Ammon's horn (tissue), 1 donor: ENCODE measurements at regions not wholly inside any gene's neighbourhood (a gene's known extent, or its start where the extent isn't known, plus 50 kb on each side); places are given as distances from the start of the nearest gene placed in this dataset.
A peak's percentile ranks its signal among the peaks of the same experiment; 100 is the strongest.
"Not testable (repeated sequence)": the region's sequence is repeated elsewhere in the genome, so short reads cannot be mapped to it uniquely, and the experiment has no call there.

Experiments used
- DNase-seq: peaks from one replicate; pipeline ENCODE4 v3.0.0-alpha.2; 2016; ENCODE audit warnings: low spot score

DNA sequence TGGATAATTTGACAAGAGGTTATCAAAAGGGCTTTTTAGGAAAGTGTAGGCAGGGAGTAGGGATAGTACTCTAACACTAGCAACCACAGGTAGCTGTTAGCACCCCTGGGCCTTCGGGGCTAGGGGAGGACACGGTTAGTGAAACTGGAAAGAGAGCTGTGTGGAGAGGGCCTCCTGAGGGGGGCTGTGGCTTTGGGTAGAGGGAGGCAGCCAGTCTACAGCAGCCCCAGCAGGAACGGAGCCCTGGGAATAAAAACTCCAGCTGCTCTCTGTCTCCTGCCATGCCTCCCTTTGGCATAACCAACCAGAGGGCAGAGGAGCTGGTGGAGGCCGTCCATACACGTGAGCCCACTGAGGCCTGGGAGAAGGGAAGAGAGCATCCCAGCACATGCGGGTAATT, 223.2 kb downstream of the FOXD2 start:
- DNase-seq: no peak

DNA sequence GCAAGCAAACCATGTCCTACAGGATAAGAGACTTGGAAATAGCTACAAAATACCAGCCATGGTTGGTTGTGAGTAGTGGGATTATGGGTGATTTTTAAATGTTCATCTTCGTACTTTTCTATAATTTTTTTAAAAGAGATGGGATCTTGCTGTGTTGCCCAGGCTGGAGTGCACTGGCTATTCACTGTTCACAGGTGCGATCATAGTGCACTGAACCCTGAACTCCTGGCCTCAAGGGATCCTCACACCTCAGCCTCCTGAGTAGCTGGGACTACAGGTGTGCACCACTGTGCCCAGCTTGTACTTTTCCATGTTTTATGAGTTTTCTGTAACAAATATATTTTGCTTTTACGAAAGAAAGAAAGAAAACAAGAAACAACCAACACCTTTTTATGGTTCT, 224.2 kb downstream of the FOXD2 start:
- no peak for DNase-seq

GRCh38 chr1:47663286-47663685, 225.4 kb downstream of the FOXD2 start:
- no peak for DNase-seq

GRCh38 chr1:47664356-47664755, 226.5 kb downstream of the FOXD2 start:
- no peak for DNase-seq

DNA sequence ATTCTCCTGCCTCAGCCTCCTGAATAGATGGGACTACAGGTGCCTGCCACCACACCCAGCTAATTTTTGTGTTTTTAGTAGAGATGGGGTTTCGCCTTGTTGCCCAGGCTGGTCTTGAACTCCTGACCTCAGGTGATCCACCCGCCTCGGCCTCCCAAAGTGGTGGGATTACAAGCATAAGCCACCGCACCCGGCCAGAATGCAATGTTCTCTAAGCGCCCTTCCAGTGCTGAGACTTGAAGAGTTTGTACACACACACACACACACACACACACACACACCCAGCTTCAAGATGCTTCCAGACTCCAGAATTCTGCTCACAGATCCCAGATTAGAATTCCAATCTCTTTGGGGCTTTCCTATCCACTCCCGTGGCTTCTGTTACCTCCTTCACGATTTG, 227.1 kb downstream of the FOXD2 start:
- not testable (repeated sequence) for DNase-seq

DNA sequence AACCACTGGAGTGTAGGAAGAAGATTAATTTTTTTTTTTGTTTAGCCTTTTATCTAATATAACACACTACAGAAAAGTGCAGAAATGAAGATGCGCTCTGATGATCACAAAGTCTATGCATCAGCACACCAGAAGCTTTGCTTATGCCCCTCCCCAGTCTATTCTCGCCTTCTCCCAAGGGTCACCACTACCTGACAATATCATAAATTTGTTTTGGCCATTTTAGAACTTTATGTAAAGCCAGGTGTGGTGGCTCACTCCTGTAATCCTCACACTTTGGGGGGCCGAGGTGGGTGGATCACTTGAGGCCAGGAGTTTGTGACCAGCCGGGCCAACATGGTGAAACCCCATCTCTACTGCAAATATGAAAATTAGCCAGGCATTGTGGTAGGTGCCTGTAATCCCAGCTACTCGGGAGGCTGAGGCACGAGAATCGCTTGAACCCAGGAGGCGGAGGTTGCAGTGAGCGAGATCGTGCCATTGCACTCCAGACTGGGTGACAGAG, 231.3 kb downstream of the FOXD2 start:
- no peak for DNase-seq

DNA sequence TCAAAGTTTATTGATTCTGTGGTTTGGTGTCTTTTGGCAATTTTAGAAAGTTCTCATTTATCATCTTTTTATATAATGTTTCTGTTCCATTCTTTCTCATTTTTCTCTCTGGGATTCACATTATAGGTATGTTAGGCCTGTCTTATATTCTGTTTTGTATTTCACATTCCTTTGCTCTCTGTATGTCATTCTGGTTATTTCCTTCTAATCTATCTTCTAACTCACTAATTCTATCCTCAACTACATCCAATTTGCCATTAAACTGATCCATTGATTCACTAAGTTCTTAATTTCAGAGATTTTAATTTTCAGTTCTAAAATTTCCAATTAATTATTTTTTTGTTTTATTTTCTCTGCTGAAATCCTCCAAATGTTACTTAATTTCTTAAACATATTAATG, 234.8 kb downstream of the FOXD2 start:
- no peak for DNase-seq

- DNase-seq: no peak
Observed at GRCh38 chr1:47674189-47674588, 236.3 kb downstream of the FOXD2 start.

- no peak for DNase-seq
Observed at GRCh38 chr1:47675047-47675675, 237.3 kb downstream of the FOXD2 start.

DNA sequence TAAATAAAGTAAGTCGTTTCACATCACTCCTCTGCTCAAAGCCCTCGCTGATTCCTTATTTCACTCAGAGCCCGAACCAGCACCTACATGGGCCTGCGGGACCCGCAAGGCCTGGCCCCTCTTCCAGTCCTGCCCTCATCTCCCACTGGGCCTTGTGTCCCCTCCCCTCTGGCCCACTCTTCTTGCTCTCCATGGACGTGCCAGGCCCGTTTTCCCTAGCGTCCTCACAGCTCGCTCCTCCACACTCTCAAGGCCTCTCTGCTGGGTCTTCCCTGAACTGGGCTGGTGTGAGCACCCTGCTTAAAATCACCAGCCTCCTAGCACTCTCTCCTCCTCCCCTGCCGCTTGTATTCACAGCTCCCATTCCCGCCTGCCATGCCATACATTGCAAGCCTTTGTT, 237.9 kb downstream of the FOXD2 start:
- DNase-seq: no peak

DNA sequence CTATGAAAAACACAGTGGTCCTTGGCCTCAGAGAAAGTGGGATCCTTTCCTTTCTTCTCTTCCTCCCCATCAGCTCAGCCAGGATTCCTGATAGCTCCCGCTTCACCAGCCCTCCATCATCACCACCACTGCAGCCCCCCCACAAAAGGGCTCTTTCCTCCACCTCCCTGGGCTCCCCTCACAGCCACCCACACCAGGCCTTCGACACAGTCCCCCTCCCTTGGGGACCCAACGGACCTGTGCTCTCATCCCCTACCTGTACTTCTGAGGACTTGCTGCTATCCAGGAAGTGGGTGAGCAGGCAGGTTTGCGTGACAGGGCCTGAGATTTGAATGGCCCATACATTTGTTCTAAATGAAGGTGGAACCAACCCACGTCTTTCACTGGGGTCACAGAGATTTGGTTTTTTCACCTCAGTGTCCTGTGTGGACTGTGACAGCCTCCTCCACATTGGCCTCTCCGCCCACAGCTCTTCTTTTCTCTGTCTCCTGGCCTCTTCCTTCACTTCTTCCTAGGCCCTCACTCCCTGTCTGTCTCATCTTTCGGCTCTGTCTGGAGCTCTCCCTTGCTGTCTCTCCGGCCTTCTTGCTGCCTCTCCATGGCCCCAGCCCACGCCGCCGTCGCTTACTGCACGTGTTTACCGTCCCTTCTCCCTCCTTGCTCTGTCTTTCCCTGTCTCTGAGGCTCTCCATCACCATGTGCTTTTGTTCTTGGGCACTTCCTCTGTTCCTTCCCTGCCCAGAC, 238.6 kb downstream of the FOXD2 start:
- no peak for DNase-seq

GRCh38 chr1:47677241-47677940, 239.5 kb downstream of the FOXD2 start:
- no peak for DNase-seq

DNA sequence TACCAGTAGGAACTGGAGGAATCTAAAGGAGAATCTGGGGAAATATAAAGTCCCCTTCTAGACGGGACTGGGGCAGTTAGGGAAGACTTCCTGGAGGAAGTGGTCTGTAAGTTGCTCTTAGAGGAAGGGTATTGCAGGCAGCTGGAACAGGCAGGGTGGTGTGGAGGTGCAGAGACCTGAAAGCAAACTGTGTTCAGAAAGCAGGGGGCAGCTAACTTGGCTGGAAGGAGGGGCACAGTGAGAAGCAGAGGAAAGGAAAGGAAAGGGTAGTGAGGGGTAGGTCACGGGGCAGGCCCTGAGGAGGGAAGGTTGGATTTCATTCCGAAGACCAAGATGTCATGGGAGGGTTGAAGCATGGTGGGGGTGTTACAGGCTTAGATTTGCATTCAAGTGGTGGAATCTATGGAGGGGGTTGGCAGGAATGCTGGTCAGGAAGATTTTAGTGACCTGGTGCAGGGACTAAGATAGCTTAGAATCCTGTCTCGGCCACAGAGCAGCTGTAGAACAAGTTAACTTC, 240.7 kb downstream of the FOXD2 start:
- DNase-seq: no peak

DNA sequence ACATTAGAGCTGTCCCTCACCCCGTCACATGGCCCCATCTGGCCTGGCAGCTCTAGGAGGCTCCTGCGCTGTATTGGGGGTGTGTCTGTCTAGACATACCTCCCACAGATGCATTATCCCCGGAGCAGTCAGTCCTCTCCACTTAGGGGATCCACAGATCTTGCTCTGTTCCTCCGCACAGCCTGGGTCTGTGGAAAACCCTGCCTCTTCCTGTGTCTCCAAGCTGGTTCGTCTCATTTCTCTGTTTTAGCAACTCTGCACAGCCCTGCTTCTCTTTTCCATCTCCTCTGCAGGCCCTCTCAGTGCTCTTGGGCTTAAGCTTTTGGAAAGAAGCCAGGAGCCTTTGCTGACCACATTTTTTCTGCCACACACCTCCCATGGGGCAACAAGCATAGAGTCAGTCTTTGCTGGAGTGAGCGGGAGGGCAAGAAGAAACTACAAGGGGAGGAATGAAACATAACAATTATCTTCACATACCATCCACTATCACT, 241.5 kb downstream of the FOXD2 start:
- peak; percentile 46 for DNase-seq

GRCh38 chr1:47679826-47680225, 242.0 kb downstream of the FOXD2 start:
- no peak for DNase-seq

DNA sequence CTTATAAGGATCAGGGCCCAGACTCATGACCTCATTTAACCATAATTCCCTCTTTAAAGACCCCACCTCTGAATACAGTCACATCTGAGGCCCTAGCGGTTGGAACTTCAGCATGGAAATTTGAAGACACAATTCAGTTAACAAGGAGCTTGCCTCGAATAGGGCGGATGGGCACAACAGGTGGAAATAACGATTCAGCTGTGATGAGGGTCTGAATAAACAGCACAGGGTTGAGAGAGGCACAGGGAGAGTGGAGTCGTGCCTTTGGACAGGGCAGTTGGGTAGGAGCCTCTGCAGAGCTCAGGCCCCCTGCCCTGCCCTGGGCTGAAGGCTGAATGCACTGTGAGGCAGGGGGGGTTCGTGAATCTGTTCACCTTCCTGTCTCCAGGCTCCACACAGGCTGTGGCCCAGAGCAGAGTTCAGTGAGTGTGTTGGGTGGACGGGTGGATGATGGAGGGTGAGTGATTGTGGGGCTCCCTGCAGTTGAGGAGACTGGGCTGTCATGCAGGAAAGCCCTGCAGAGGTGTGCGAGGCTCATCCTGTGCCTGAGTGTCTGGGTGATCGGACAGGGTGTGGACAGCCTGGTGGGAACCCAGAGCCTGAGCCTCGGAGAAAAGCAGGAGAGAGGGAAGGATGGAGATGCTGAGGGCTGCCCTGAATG, 243.1 kb downstream of the FOXD2 start:
- no peak for DNase-seq

GRCh38 chr1:47681735-47682134, 243.9 kb downstream of the FOXD2 start:
- DNase-seq: no peak

DNA sequence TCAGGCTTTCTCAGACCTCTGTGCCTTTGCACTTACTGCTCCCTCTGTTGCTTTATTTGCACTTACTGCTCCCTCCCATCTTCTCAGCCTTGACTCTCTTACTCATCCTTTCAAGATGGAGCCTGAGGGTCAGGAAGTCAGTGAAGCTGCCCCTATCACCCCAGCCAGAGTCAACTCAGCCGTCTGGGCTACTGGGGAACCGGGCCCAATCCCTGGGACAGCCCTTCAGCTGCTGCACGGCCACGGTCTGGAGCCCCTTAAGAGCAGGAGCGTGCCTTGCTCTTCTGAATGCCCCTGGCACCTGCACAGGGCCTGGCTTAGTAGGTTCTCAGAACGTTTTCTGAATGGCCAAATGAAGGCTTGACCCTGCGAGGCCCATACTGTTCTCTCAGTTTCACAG, 244.4 kb downstream of the FOXD2 start:
- no peak for DNase-seq

- no peak for DNase-seq
Observed at GRCh38 chr1:47682786-47683350, 245.0 kb downstream of the FOXD2 start.

DNA sequence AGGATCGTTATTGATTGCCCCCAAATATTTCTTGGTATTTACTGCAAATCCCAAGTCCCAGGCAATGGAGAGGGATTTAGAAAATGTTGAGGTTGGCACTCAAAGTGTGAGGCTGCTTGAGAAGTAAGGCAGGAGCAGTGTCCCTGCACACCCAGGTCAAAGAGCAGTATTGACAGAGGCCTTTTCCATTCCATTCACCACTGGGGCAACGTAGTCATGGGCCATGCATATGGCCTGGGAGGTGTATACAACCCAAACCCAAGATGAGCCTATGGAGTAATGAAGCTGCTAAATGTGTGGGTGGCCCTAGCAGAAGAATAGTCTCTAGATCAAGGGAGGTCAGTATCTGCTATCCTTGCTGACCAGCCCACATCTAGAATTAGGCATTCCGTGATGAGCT, 245.6 kb downstream of the FOXD2 start:
- no peak for DNase-seq

DNA sequence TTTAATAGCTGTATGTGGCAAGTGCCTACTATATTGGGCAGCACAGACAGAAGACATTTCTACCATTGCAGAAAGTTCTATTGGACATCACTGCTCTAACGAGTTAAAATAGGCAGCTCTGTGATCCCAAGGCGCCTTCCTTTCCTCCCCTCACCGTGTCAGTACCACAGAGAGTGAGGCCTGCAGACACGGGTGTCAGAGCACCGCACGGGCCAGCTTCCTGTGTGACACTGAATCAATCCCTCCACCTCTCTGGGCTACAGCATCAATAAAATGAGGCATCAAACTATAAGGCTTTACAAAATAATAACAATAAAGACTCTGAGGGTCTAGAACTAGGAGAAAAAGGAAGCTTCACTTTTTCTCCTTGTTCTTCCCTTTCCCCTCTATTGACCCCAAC, 246.7 kb downstream of the FOXD2 start:
- no peak for DNase-seq
